ENCODE measurements at regions not wholly inside any gene's neighbourhood (a gene's known extent, or its start where the extent isn't known, plus 50 kb on each side); places are given as distances from the start of the nearest gene placed in this dataset.

- no peaks in the 10 kb centered on the region for H3F3A ChIP-seq (replicated peaks; ENCODE audit: low read depth)
- no peaks in the 10 kb centered on the region for H4K20me1 ChIP-seq (replicated peaks; ENCODE audit: insufficient read depth)
- no peaks in the 10 kb centered on the region for H3K9me2 ChIP-seq (ENCODE audit: insufficient read depth)
- Mint-ChIP-seq H3K4me3 (no peak overlapping the region), H3K9me3 (no peaks in the 10 kb centered on the region; the same call in 2 of the 3 replicates), H3K36me3 (ENCODE audit: low read depth) (no peaks in the 10 kb centered on the region), H3K27ac (no peak overlapping the region), H3K4me1 (no peaks in the 10 kb centered on the region), H3K27me3 (ENCODE audit: insufficient read depth, low read depth, poor library complexity) (no peaks in the 10 kb centered on the region)
- TF ChIP-seq ZNF462 (CRISPR knock-in tag; IDR thresholded peaks at IDR 0.05) (no peak), REST (IDR thresholded peaks at IDR 0.05; ENCODE audit: unreplicated experiment) (no peak), EZH2 (IDR thresholded peaks at IDR 0.05; ENCODE audit: low read depth, unreplicated experiment) (no peak), POLR2AphosphoS5 (IDR thresholded peaks at IDR 0.05; ENCODE audit: low read depth) (no peak), STAT1 (IDR thresholded peaks at IDR 0.05; ENCODE audit: unreplicated experiment) (no peak), EZH2phosphoT487 (IDR thresholded peaks at IDR 0.05; ENCODE audit: unreplicated experiment) (no peak), CREB1 (CRISPR knock-in tag; IDR thresholded peaks at IDR 0.05; ENCODE audit: low read depth) (no peak), NANOG (IDR thresholded peaks at IDR 0.05; ENCODE audit: borderline replicate concordance) (no peak), JUNB (IDR thresholded peaks at IDR 0.05; ENCODE audit: unreplicated experiment) (no peak), ZNF331 (CRISPR knock-in tag; IDR thresholded peaks at IDR 0.05; ENCODE audit: low read depth) (no peak), ZNF114 (CRISPR knock-in tag; IDR thresholded peaks at IDR 0.05) (no peak), CTCF (conservative IDR thresholded peaks at IDR 0.05; ENCODE audit: low read depth in 2 of 2) (no peak)
- H3K36me3 ChIP-seq (ENCODE audit: insufficient read depth) = no peaks in the 10 kb centered on the region
- no peaks in the 10 kb centered on the region for H3K27me3 ChIP-seq (ENCODE audit: insufficient read depth)
- DNase-seq (ENCODE audit: low spot score) (no peak), ATAC-seq (no peak)
- H3K4me2 ChIP-seq = no peak overlapping the region
- H2AFZ ChIP-seq = no peak overlapping the region
- H3K79me2 ChIP-seq (replicated peaks; ENCODE audit: insufficient read depth) = no peaks in the 10 kb centered on the region
- H3K4me1 ChIP-seq (ENCODE audit: insufficient read depth) = no peaks in the 10 kb centered on the region; the same call in 1 of the 2 replicates
- no peak overlapping the region for H3K4me3 ChIP-seq
- H3K27ac ChIP-seq (ENCODE audit: low read depth) = no peak overlapping the region
Measured at GRCh38 chrX:28472926-28473325, 114.3 kb upstream of the IL1RAPL1 start.
